Spinal cord (tissue), 9 donors: ENCODE measurements at regions not wholly inside any gene's neighbourhood (a gene's known extent, or its start where the extent isn't known, plus 50 kb on each side); places are given as distances from the start of the nearest gene placed in this dataset.
A peak's percentile ranks its signal among the peaks of the same experiment; 100 is the strongest.

Experiments
- DNase-seq, 6 donors: peaks; one replicate each; pipeline versions ENCODE4 v3.0.0 to v3.0.0-alpha.2; 2013 to 2015; ENCODE audit warnings: low spot score in 6 of 6, low read depth in 4 of 6
- H3K27ac ChIP-seq: one replicate; pipeline ENCODE4 v1.5.1; 2013; ENCODE audit warnings: low read depth, low read length, control low read depth
- H3K27me3 ChIP-seq: one replicate; pipeline ENCODE4 v1.6.1; 2013; ENCODE audit warnings: low read length; ENCODE audit not compliant: control insufficient read depth, insufficient read depth
- H3K36me3 ChIP-seq: one replicate; pipeline ENCODE4 v1.6.1; 2013; ENCODE audit warnings: low read length; ENCODE audit not compliant: control insufficient read depth, insufficient read depth
- H3K4me1 ChIP-seq: one replicate; pipeline ENCODE4 v1.6.1; 2013; ENCODE audit warnings: low read length; ENCODE audit not compliant: control insufficient read depth, insufficient read depth
- H3K4me3 ChIP-seq: one replicate; pipeline ENCODE4 v1.5.1; 2013; ENCODE audit warnings: low read depth, low read length, control low read depth
- H3K9me3 ChIP-seq: one replicate; pipeline ENCODE4 v1.6.1; 2013; ENCODE audit warnings: low read length; ENCODE audit not compliant: control insufficient read depth, insufficient read depth
- WGBS: methylation state at CpG from one replicate; pipeline ENCODE4 v1.1.5; 2013; ENCODE audit warnings: missing lambda C conversion rate; ENCODE audit not compliant: insufficient coverage; 5-methylcytosine and 5-hydroxymethylcytosine counted together
- donor health status: healthy.

- Histone ChIP-seq H3K27me3 (no peaks in the 10 kb centered on the region), H3K4me1 (no peaks in the 10 kb centered on the region), H3K36me3 (no peaks in the 10 kb centered on the region), H3K9me3 (no peaks in the 10 kb centered on the region), H3K4me3 (no peak overlapping the region), H3K27ac (peak overlapping the region; percentile 8)
- DNase-seq: peak in 1 of 6 donors; percentile 53
- 46% methylated on average over 4 of the region's 6 CpGs for WGBS
These were observed 81.3 kb upstream of the BHLHE40 start for GRCh38 chr3:4897765-4898453.

GRCh38 chr3:4898454-4899313 is 80.6 kb upstream of the BHLHE40 start:
- Histone ChIP-seq H3K27me3 (no peaks in the 10 kb centered on the region), H3K36me3 (no peaks in the 10 kb centered on the region), H3K27ac (peak overlapping the region; percentile 8), H3K4me3 (no peak overlapping the region), H3K4me1 (no peaks in the 10 kb centered on the region), H3K9me3 (no peaks in the 10 kb centered on the region)
- no peak for DNase-seq
- 100% methylated on average over 1 of the region's 6 CpGs for WGBS

- no peak for DNase-seq
- Histone ChIP-seq H3K4me1 (no peaks in the 10 kb centered on the region), H3K27me3 (no peaks in the 10 kb centered on the region), H3K27ac (no peak overlapping the region), H3K4me3 (no peak overlapping the region), H3K9me3 (no peaks in the 10 kb centered on the region), H3K36me3 (no peaks in the 10 kb centered on the region)
- 79% methylated on average over 5 of the region's 6 CpGs for WGBS
These were observed 79.5 kb upstream of the BHLHE40 start for GRCh38 chr3:4899710-4900109.

DNA sequence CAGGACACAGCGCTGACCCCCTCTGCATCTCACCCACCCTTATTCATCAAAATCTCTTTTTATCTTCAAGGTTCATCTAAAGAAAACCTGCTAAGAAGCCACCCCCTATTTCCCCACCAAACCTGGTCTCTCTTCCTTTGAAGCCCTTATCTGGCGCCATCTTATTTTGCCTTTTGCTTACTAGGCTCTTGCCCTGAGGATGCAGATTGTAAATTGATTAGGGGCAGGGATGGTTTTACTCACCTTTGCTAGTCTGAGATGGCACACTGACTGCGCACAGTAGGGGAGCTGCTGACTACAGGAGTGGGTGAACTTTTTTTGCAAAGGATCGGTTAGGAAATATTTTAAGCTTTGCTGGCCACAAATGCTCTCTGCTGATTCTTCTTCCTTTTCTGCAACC is 78.9 kb upstream of the BHLHE40 start:
- Histone ChIP-seq H3K27me3 (no peaks in the 10 kb centered on the region), H3K27ac (no peak overlapping the region), H3K4me3 (no peak overlapping the region), H3K36me3 (no peaks in the 10 kb centered on the region), H3K9me3 (no peaks in the 10 kb centered on the region), H3K4me1 (no peaks in the 10 kb centered on the region)
- DNase-seq: no peak
- 100% methylated on average over 1 of the region's 4 CpGs for WGBS

GRCh38 chr3:4904811-4905695 is 74.2 kb upstream of the BHLHE40 start:
- Histone ChIP-seq H3K4me3 (no peak overlapping the region), H3K27ac (no peak overlapping the region)
- 51% methylated on average over 5 of the region's 9 CpGs for WGBS

DNA sequence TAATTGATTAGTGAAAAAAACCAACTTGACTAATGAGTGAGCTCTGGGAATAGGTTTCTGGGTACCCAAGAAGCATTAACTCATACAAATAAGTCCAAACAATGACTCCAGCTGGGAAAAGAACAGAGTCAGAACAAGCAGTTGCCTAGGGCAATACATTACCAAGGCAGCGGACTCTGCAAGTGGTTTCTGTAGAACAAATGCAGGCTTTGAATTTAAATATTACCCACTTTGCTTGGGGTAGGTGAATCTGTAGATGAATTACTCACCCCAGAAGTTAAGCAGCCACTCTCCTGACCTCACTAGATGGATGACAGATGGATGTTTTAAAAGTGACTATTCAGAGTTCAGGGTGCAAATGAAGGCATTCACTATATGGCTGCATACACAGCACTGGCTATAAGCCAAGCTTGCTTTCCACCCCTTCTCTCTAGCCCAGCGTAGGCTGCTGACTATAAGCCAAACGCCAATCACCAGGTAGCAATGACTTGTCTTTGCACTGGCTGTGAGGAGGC is 73.1 kb upstream of the BHLHE40 start:
- Histone ChIP-seq H3K9me3 (no peaks in the 10 kb centered on the region), H3K36me3 (no peaks in the 10 kb centered on the region), H3K4me1 (peaks cover 5% of the 10 kb centered on the region), H3K27ac (no peak overlapping the region), H3K4me3 (no peak overlapping the region), H3K27me3 (peaks cover 2% of the 10 kb centered on the region)
- no CpG with 5 or more reads among the region's 3 CpGs for WGBS
- peak in 5 of 6 donors; percentile 23 to 85 (median 44) for DNase-seq

More at GRCh38 chr3:4904811-4905695, 74.2 kb upstream of the BHLHE40 start:
- H3K27me3 ChIP-seq: peaks cover 2% of the 10 kb centered on the region
- DNase-seq: no peak
- no peaks in the 10 kb centered on the region for H3K9me3 ChIP-seq
- H3K36me3 ChIP-seq: no peaks in the 10 kb centered on the region
- H3K4me1 ChIP-seq: peaks cover 5% of the 10 kb centered on the region

DNA sequence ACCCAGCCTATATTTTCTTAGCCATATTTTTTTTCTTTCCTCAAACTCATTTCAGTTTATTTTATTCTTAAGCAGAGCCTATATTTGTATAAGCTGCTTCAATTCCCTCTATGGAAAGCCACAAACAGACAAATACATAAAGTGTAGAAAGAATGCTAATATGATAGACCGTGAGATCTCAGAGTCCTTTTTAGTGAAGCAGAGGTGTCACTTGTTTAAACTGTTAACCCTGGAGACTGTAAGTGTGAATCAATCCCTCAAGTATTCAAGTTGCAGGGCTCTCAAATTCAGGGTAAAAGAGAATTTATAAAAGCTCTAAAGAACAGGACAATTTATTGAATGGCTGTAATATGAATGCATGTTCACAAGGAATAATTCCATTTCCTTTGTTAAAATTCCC is 72.2 kb upstream of the BHLHE40 start:
- H3K4me1 ChIP-seq: peaks cover 5% of the 10 kb centered on the region
- WGBS: no CpG with 5 or more reads among the region's 1 CpG
- no peaks in the 10 kb centered on the region for H3K9me3 ChIP-seq
- H3K36me3 ChIP-seq: no peaks in the 10 kb centered on the region
- DNase-seq: no peak
- no peak overlapping the region for H3K27ac ChIP-seq
- H3K27me3 ChIP-seq: peaks cover 2% of the 10 kb centered on the region
- H3K4me3 ChIP-seq: no peak overlapping the region

DNA sequence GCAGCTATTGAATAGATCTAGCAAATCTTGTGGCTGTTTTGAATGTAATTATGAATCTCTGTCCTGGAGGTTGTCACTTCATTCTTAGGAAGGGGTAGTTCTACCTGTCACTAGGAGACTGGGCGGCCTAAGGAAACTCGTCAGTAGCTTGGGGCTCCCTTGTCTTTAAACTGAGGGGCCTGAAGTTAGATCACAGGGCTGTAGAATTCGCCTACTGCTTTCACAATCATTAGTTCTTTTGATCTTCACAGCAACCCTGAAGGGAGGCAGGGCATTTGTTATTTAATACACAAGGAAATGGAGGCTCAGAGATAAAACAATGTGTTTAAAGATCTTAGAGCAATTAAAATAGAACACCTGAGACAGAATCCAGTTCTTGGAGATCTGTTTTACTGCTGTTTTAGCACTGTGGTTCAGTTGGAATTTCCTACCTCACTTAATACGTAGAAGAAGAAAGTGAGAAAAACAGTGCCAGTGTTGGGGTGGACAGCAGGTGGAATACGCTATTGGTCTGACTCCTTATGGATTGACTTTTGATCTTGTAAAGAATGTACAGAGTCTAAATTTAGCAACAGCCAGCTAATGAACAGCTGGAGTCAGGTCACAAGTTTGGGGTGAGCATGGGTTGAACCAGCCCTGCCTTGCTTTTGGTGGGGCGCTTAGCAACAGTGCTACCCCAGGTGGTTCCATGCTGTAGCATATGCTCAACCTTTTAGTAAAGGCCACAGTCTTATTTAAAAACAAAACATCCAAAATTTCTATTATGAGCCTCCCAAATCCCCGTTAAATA is 71.4 kb upstream of the BHLHE40 start:
- H3K27me3 ChIP-seq: peaks cover 2% of the 10 kb centered on the region
- peaks cover 5% of the 10 kb centered on the region for H3K4me1 ChIP-seq
- no peaks in the 10 kb centered on the region for H3K36me3 ChIP-seq
- 82% methylated on average over 3 of the region's 7 CpGs for WGBS
- H3K4me3 ChIP-seq: no peak overlapping the region
- H3K9me3 ChIP-seq: no peaks in the 10 kb centered on the region
- no peak overlapping the region for H3K27ac ChIP-seq
- no peak for DNase-seq
